A549 (cell line): ENCODE measurements at regions not wholly inside any gene's neighbourhood (a gene's known extent, or its start where the extent isn't known, plus 50 kb on each side); places are given as distances from the start of the nearest gene placed in this dataset.

Experiments used
- ATAC-seq, 2 experiments: fragments of 200-7000 bp in 1 of 2; fragments of >200 bp in 1 of 2; cut with Nextera tagmentation in 1 of 2; cut with Tn5 transposase in 1 of 2; 3 replicates each; pipeline versions ENCODE4 v1.8.0 to v1.9.1; 2018 to 2020; ENCODE audit warnings: mild to moderate bottlenecking in 1 of 2, moderate library complexity in 1 of 2
- CTCF ChIA-PET: fragments of 300-600 bp; sonication (Branson Sonifier 250); formaldehyde crosslinking; extraction: SDS; loops from one replicate; lab custom pipeline; 2021; ENCODE audit warnings: antibody characterized with exemption, inconsistent platforms; lab: Yijun Ruan, JAX
- POLR2A ChIA-PET: fragments of 350-600 bp; formaldehyde crosslinking; extraction: SDS; loops from one replicate; lab custom pipeline; 2021; ENCODE audit warnings: antibody characterized with exemption, inconsistent platforms; lab: Yijun Ruan, JAX
- DNase-seq, 2 experiments: peaks; one replicate each; pipeline versions ENCODE4 v3.0.0 to v3.0.0-alpha.2; 2011 to 2016; ENCODE audit warnings: low read depth in 1 of 2, low spot score in 1 of 2
- FAIRE-seq: peaks from 2 replicates; lab custom pipeline; 2011; peaks lifted over from hg19 to GRCh38; lab: Jason Lieb, UNC
- H3K27ac ChIP-seq, 2 experiments: fragments of >200 bp; sonication (Bioruptor Twin); formaldehyde crosslinking; 3 replicates each; pipeline ENCODE4 v1.5.1; 2016 to 2017
- H3K4me1 ChIP-seq: fragments of >200 bp; sonication (Bioruptor Twin); formaldehyde crosslinking; 3 replicates; pipeline ENCODE4 v1.6.1; 2016
- H3K4me2 ChIP-seq: fragments of >200 bp; sonication (Bioruptor Twin); formaldehyde crosslinking; 3 replicates; pipeline ENCODE4 v1.6.1; 2016
- H3K4me3 ChIP-seq: fragments of >200 bp; sonication (Bioruptor Twin); formaldehyde crosslinking; 3 replicates; pipeline ENCODE4 v1.5.1; 2016
- H3K9me3 ChIP-seq: fragments of >200 bp; sonication (Bioruptor Twin); formaldehyde crosslinking; 3 replicates; pipeline ENCODE4 v1.6.1; 2016
- CBX2 ChIP-seq: fragments of 200-600 bp; sonication (generic); IDR thresholded peaks from 2 replicates; pipeline ENCODE4 v1.6.1; 2016; ENCODE audit warnings: low read depth, mild to moderate bottlenecking, borderline replicate concordance
- CBX8 ChIP-seq: fragments of 200-600 bp; sonication (generic); IDR thresholded peaks from 2 replicates; pipeline ENCODE4 v1.6.1; 2016
- CHD2 ChIP-seq: fragments of 150-350 bp; IDR thresholded peaks from 2 replicates; pipeline ENCODE4 v1.6.1; 2014; ENCODE audit warnings: low read length; ENCODE audit not compliant: partially characterized antibody
- E2F6 ChIP-seq: IDR thresholded peaks from 2 replicates; pipeline ENCODE4 v1.6.1; 2012; ENCODE audit warnings: low read depth, borderline replicate concordance
- ELK1 ChIP-seq: fragments of 150-350 bp; IDR thresholded peaks from 2 replicates; pipeline ENCODE4 v1.6.1; 2014; ENCODE audit warnings: low read depth, mild to moderate bottlenecking, low read length
- EP300 ChIP-seq, 2 experiments: fragments of >200 bp; sonication (Bioruptor Twin); formaldehyde crosslinking; IDR thresholded peaks; 2 replicates in 1 of 2; 3 replicates in 1 of 2; pipeline ENCODE4 v1.6.1; 2016 to 2017
- FOSL2 ChIP-seq, 2 experiments: fragments of 450-650 bp in 1 of 2; fragments of >200 bp in 1 of 2; sonication (Bioruptor Twin) in 1 of 2; formaldehyde crosslinking; IDR thresholded peaks; 2 replicates each; pipeline versions ENCODE4 v1.5.0 to v1.6.1; 2016 to 2020; ENCODE audit warnings: mild to moderate bottlenecking in 1 of 2, moderate library complexity in 1 of 2
- HES2 ChIP-seq: fragments of >200 bp; sonication (Bioruptor Twin); formaldehyde crosslinking; IDR thresholded peaks from 2 replicates; pipeline ENCODE4 v1.6.1; 2016
- HMGXB4 ChIP-seq: fragments of 250-450 bp; sonication (Bioruptor Pico); IDR thresholded peaks from 2 replicates; pipeline ENCODE4 v1.5.0; 2021; ENCODE audit warnings: mild to moderate bottlenecking, moderate library complexity, borderline replicate concordance
- HOXA7 ChIP-seq: fragments of 250-450 bp; sonication (Bioruptor Pico); IDR thresholded peaks from 2 replicates; pipeline ENCODE4 v1.5.0; 2020; ENCODE audit warnings: mild to moderate bottlenecking, moderate library complexity
- HOXB13 ChIP-seq: fragments of 250-450 bp; sonication (Bioruptor Pico); IDR thresholded peaks from 2 replicates; pipeline ENCODE4 v1.5.0; 2020; ENCODE audit warnings: low read depth, mild to moderate bottlenecking, moderate library complexity
- HOXB5 ChIP-seq: fragments of 250-450 bp; sonication (Bioruptor Pico); IDR thresholded peaks from 2 replicates; pipeline ENCODE4 v1.5.0; 2020; ENCODE audit warnings: mild to moderate bottlenecking, moderate library complexity
- MAFK ChIP-seq: fragments of 450-650 bp; IDR thresholded peaks from 2 replicates; pipeline ENCODE4 v1.6.1; 2014; ENCODE audit not compliant: partially characterized antibody
- MAX ChIP-seq: IDR thresholded peaks from 2 replicates; pipeline ENCODE4 v1.6.1; 2012
- MAZ ChIP-seq: fragments of 150-350 bp; IDR thresholded peaks from 2 replicates; pipeline ENCODE4 v1.6.1; 2014; ENCODE audit warnings: antibody characterized with exemption, low read depth, low read length, borderline replicate concordance
- MYC ChIP-seq: IDR thresholded peaks from 2 replicates; pipeline ENCODE4 v1.6.1; 2012; ENCODE audit warnings: mild to moderate bottlenecking, inconsistent platforms, low read length, improper control_type of control experiment, borderline replicate concordance
- PHF8 ChIP-seq: fragments of 200-600 bp; sonication (generic); IDR thresholded peaks from 2 replicates; pipeline ENCODE4 v1.6.1; 2016; ENCODE audit warnings: low read depth, mild to moderate bottlenecking, antibody characterized with exemption, moderate library complexity, borderline replicate concordance
- RCOR1 ChIP-seq: fragments of 150-350 bp; IDR thresholded peaks from 2 replicates; pipeline ENCODE4 v1.6.1; 2014; ENCODE audit warnings: antibody characterized with exemption, low read length, low read depth
- REST ChIP-seq: fragments of 200-600 bp; sonication (generic); IDR thresholded peaks from 2 replicates; pipeline ENCODE4 v1.6.1; 2016; ENCODE audit warnings: antibody characterized with exemption, mild to moderate bottlenecking, moderate library complexity
- SREBF2 ChIP-seq: fragments of 450-650 bp; IDR thresholded peaks from 2 replicates; pipeline ENCODE4 v1.6.1; 2014; ENCODE audit warnings: mild to moderate bottlenecking, moderate library complexity
- TFCP2L1 ChIP-seq: fragments of 250-450 bp; sonication (Bioruptor Pico); IDR thresholded peaks from 2 replicates; pipeline ENCODE4 v1.5.0; 2021; ENCODE audit warnings: mild to moderate bottlenecking
- USF2 ChIP-seq: fragments of 450-650 bp; IDR thresholded peaks from 2 replicates; pipeline ENCODE4 v1.6.1; 2014; ENCODE audit warnings: antibody characterized with exemption
- ZFP36 ChIP-seq: fragments of 450-650 bp; IDR thresholded peaks from 2 replicates; pipeline ENCODE4 v1.6.1; 2014; ENCODE audit warnings: borderline replicate concordance; ENCODE audit not compliant: partially characterized antibody
- ZSCAN20 ChIP-seq: fragments of 250-450 bp; sonication (Bioruptor Pico); IDR thresholded peaks from 2 replicates; pipeline ENCODE4 v1.8.0; 2022; ENCODE audit warnings: mild to moderate bottlenecking, moderate library complexity
- WGBS: methylation state at CpG from one replicate; pipeline ENCODE4 v1.1.6; 2017; ENCODE audit errors: missing lambda C conversion rate; 5-methylcytosine and 5-hydroxymethylcytosine counted together

GRCh38 chr12:107631715-107632114 lies 53.9 kb upstream of the PWP1 start (continued):
- TF ChIP-seq SREBF2 (no peak), HOXB5 (no peak), ZSCAN20 (CRISPR knock-in tag) (no peak), REST (no peak), MAFK (no peak), PHF8 (no peak), MAX (no peak)

- 82% methylated on average over 5 of the region's 5 CpGs for WGBS
- ChIA-PET CTCF (interaction anchor here (0.6 to 1.5 kb wide), 3 partner anchors 11 to 42 kb away, joined by 3 read pairs; no protein-coding TSS in a partner anchor), POLR2A (no interaction called here)
- ATAC-seq (no peak), FAIRE-seq (no peak), DNase-seq (no peak)
- H3K4me3 ChIP-seq: no peak overlapping the region
- no peak overlapping the region for H3K27ac ChIP-seq
- no peaks in the 10 kb centered on the region for H3K4me1 ChIP-seq
- no peak overlapping the region for H3K4me2 ChIP-seq
- no peaks in the 10 kb centered on the region for H3K9me3 ChIP-seq
- TF ChIP-seq TFCP2L1 (CRISPR knock-in tag): no peak
- TF ChIP-seq MYC: no peak
- no peak for TF ChIP-seq ZFP36
- TF ChIP-seq RCOR1: no peak
- TF ChIP-seq HOXB13 (CRISPR knock-in tag): no peak
- no peak for TF ChIP-seq MAZ
- TF ChIP-seq CBX2: no peak
- TF ChIP-seq CBX8: no peak
- TF ChIP-seq CHD2: no peak
- TF ChIP-seq, all 56 proteins: peak for 0
These were observed 53.4 kb upstream of the PWP1 start for GRCh38 chr12:107632246-107632645.

GRCh38 chr12:107634530-107634929 lies 51.1 kb upstream of the PWP1 start:
- Histone ChIP-seq H3K4me3 (no peak overlapping the region), H3K4me1 (no peaks in the 10 kb centered on the region), H3K27ac (no peak overlapping the region), H3K9me3 (no peaks in the 10 kb centered on the region), H3K4me2 (no peak overlapping the region)
- 85% methylated on average over 10 of the region's 10 CpGs for WGBS
- CTCF ChIA-PET: interaction anchor here (0.6 to 0.8 kb wide), 3 partner anchors 22 to 472 kb away, joined by 3 read pairs; no protein-coding TSS in a partner anchor
- POLR2A ChIA-PET: no interaction called here
- DNase-seq: no peak
- no peak for FAIRE-seq
- ATAC-seq: no peak
- TF ChIP-seq E2F6 (no peak), MAZ (no peak), ELK1 (no peak), HMGXB4 (CRISPR knock-in tag) (no peak), FOSL2 (IDR thresholded peaks at IDR 0.05) (no peak), FOSL2 (CRISPR knock-in tag; IDR thresholded peaks at IDR 0.05) (no peak), CBX8 (no peak), HES2 (no peak), USF2 (no peak), HOXA7 (CRISPR knock-in tag) (no peak), HOXB5 (no peak), EP300 (IDR thresholded peaks at IDR 0.05) (no peak), CHD2 (no peak), ZSCAN20 (CRISPR knock-in tag) (no peak)
